RWPE1 (cell line): ENCODE measurements at regions not wholly inside any gene's neighbourhood (a gene's known extent, or its start where the extent isn't known, plus 50 kb on each side); places are given as distances from the start of the nearest gene placed in this dataset.

Experiments
- CTCF ChIA-PET: fragments of 350-600 bp; sonication (Branson Sonifier 250); formaldehyde crosslinking; extraction: SDS; loops from one replicate; lab custom pipeline; 2021; lab: Yijun Ruan, JAX
- POLR2A ChIA-PET: fragments of 400-600 bp; formaldehyde crosslinking; extraction: SDS; loops from one replicate; lab custom pipeline; 2020; ENCODE audit warnings: antibody characterized with exemption; ENCODE audit not compliant: low non-redundant PET; lab: Yijun Ruan, JAX
- DNase-seq: peaks from one replicate; pipeline ENCODE4 v3.0.0; 2012; ENCODE audit warnings: low spot score
- H3K27ac ChIP-seq: fragments of 450-650 bp; 2 replicates; pipeline ENCODE4 v1.5.1; 2017
- TF ChIP-seq, protein P1 (sequence below): fragments of 450-650 bp; conservative IDR thresholded peaks from 2 replicates; pipeline ENCODE4 v1.5.1; 2017; ENCODE audit warnings: low read depth, mild to moderate bottlenecking

DNA sequence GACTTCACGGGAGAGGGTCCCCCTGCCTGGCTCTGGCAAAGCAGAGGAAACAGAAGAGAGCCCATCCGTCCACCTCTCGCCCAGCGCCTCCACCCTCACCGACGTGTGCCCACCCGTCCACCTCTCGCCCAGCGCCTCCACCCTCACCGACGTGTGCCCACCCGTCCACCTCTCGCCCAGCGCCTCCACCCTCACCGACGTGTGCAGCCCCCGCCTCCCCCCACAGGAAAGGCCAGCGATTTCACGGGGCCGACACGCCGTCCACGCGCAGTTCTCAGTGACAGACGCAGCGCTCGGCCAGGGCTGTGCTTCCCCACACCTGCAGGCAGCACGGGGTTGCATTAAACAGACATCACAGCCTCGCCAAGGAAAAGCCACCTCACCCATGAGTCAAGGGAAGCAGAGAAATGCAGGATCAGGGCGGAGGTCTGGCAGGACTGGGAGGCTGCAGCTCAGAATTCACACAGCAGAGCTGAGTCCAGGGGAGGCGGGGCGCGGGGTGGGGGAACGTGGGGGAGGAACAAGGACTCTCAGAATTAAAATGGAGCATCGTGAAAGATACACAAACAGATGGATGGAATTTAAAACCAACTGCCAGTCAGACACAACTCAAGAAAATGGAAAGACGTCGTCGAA lies 377.7 kb downstream of the BRD1 start:
- CTCF ChIA-PET = no interaction called here
- no peak for DNase-seq
- POLR2A ChIA-PET = no interaction called here
- H3K27ac ChIP-seq = no peak overlapping the region
- TF ChIP-seq, protein P1, sequence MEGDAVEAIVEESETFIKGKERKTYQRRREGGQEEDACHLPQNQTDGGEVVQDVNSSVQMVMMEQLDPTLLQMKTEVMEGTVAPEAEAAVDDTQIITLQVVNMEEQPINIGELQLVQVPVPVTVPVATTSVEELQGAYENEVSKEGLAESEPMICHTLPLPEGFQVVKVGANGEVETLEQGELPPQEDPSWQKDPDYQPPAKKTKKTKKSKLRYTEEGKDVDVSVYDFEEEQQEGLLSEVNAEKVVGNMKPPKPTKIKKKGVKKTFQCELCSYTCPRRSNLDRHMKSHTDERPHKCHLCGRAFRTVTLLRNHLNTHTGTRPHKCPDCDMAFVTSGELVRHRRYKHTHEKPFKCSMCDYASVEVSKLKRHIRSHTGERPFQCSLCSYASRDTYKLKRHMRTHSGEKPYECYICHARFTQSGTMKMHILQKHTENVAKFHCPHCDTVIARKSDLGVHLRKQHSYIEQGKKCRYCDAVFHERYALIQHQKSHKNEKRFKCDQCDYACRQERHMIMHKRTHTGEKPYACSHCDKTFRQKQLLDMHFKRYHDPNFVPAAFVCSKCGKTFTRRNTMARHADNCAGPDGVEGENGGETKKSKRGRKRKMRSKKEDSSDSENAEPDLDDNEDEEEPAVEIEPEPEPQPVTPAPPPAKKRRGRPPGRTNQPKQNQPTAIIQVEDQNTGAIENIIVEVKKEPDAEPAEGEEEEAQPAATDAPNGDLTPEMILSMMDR = no peak

- no peak overlapping the region for H3K27ac ChIP-seq
- ChIA-PET POLR2A (no interaction called here), CTCF (no interaction called here)
- no peak for DNase-seq
- TF ChIP-seq, protein P1 = no peak
Observed at GRCh38 chr22:49449377-49449776, 378.3 kb downstream of the BRD1 start.

- DNase-seq = no peak
Observed at GRCh38 chr22:49448526-49448925, 379.1 kb downstream of the BRD1 start.

GRCh38 chr22:49447837-49448236 lies 379.8 kb downstream of the BRD1 start:
- CTCF ChIA-PET = no interaction called here
- no peak for DNase-seq
- no peak overlapping the region for H3K27ac ChIP-seq
- POLR2A ChIA-PET = no interaction called here
- TF ChIP-seq, protein P1 = no peak

More at GRCh38 chr22:49448526-49448925, 379.1 kb downstream of the BRD1 start:
- TF ChIP-seq, protein P1 = no peak
- POLR2A ChIA-PET = no interaction called here
- CTCF ChIA-PET = no interaction called here
- no peak overlapping the region for H3K27ac ChIP-seq

DNA sequence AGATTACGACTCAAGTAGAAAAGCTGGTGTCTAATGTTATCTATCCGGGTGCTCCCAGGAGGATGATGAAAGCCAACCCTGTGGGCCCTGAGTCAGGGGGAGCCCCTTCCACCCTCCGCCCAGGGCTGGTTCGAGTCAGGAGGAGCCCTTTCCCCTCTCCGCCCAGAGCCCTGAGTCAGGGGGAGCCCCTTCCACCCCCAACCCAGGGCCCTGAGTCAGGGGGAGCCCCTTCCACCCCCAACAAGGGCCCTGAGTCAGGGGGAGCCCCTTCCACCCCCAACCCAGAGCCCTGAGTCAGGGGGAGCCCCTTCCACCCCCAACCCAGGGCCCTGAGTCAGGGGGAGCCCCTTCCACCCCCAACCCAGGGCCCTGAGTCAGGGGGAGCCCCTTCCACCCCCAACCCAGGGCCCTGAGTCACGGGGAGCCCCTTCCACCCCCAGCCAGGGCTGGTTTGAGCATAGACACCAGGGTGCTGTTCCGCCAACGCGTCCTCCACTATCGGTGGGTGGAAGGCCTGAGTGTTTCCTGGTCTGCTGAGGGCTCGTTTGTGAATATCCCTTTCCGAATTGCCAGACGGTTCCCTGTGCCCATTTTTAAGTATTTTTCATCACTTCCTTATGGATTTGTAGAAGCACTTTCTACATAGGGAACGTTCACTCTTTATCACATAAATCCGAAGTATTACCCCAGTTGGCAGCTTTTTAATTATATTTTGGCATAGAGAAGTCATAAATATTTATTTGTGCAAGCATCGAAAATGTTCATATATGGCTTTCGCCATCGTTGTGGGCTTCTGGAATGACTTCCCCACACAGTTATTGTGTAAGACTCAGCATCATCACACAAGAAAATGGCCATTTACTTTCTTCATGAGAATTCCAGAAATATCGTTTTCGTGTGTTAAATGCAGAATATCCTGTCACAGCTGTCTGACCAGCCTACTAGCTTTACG lies 380.6 kb downstream of the BRD1 start:
- ChIA-PET CTCF (no interaction called here), POLR2A (no interaction called here)
- DNase-seq = no peak
- H3K27ac ChIP-seq = no peak overlapping the region
- TF ChIP-seq, protein P1 = no peak

DNA sequence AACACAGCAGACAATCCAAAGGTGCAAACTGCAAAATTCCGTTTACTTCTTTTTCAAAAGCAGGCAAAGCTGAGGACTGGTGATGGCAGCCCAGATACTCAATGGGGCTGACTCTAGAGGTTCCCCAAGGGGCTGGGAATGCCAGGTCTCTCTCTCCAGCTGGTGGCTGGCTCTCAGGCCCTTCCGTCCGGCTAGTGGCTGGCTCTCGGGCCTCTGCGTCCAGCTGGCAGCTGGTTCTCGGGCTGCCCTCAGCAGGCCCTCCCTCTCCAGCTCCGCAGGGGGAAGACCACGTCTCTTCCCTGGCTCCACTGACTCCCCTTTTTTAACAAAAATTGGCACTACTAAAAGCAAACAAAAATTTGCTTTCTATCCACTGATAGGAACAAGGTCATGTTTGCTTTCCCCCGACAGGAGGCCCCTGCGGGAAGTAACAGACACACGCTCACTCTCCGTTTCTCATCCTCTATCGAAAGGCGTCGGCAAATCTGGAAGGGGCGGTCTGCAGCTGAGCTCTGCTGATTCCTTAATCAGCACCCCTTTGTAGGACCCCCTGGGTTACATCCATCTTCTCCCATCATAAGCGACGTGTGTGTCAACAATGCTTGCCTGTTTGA lies 381.4 kb downstream of the BRD1 start:
- ChIA-PET CTCF (no interaction called here), POLR2A (no interaction called here)
- no peak overlapping the region for H3K27ac ChIP-seq
- TF ChIP-seq, protein P1 = no peak
- DNase-seq = no peak
